ENCODE measurements at regions not wholly inside any gene's neighbourhood (a gene's known extent, or its start where the extent isn't known, plus 50 kb on each side); places are given as distances from the start of the nearest gene placed in this dataset.

GRCh38 chr4:77336411-77337142, 179.6 kb downstream of the CCNG2 start:
- TF ChIP-seq SIN3A (IDR thresholded peaks at IDR 0.05; ENCODE audit: borderline replicate concordance, low read depth, low read length), result no peak
- TF ChIP-seq CHD2 (IDR thresholded peaks at IDR 0.05; ENCODE audit: low read depth, low read length), result no peak
- no peak for TF ChIP-seq HMGXB4 (CRISPR knock-in tag; IDR thresholded peaks at IDR 0.05; ENCODE audit: borderline replicate concordance in 1 of 2, low read depth in 1 of 2)
- no peak for TF ChIP-seq CHD4 (IDR thresholded peaks at IDR 0.05; ENCODE audit: borderline replicate concordance, low read length)
- TF ChIP-seq BHLHE40 (IDR thresholded peaks at IDR 0.05; ENCODE audit: low read length), result no peak
- TF ChIP-seq ETS1 (CRISPR knock-in tag; IDR thresholded peaks at IDR 0.05), result no peak
- TF ChIP-seq MYNN (CRISPR knock-in tag; IDR thresholded peaks at IDR 0.05; ENCODE audit: low read depth), result no peak
- no peak for TF ChIP-seq RAD21 (CRISPR knock-in tag; IDR thresholded peaks at IDR 0.05)
- no peak for TF ChIP-seq ZNF253 (CRISPR knock-in tag; IDR thresholded peaks at IDR 0.05; ENCODE audit: borderline replicate concordance)
- no peak for TF ChIP-seq HMG20B (CRISPR knock-in tag; conservative IDR thresholded peaks at IDR 0.05)
- TF ChIP-seq ZNF160 (CRISPR knock-in tag; IDR thresholded peaks at IDR 0.05), result no peak
- TF ChIP-seq, protein P1, sequence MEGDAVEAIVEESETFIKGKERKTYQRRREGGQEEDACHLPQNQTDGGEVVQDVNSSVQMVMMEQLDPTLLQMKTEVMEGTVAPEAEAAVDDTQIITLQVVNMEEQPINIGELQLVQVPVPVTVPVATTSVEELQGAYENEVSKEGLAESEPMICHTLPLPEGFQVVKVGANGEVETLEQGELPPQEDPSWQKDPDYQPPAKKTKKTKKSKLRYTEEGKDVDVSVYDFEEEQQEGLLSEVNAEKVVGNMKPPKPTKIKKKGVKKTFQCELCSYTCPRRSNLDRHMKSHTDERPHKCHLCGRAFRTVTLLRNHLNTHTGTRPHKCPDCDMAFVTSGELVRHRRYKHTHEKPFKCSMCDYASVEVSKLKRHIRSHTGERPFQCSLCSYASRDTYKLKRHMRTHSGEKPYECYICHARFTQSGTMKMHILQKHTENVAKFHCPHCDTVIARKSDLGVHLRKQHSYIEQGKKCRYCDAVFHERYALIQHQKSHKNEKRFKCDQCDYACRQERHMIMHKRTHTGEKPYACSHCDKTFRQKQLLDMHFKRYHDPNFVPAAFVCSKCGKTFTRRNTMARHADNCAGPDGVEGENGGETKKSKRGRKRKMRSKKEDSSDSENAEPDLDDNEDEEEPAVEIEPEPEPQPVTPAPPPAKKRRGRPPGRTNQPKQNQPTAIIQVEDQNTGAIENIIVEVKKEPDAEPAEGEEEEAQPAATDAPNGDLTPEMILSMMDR (CRISPR knock-in tag; IDR thresholded peaks at IDR 0.05), result no peak
- TF ChIP-seq EP300 (IDR thresholded peaks at IDR 0.05; ENCODE audit: low read depth in 2 of 2, low read length in 2 of 2), result no peak
- TF ChIP-seq EP300 (CRISPR knock-in tag; IDR thresholded peaks at IDR 0.05; ENCODE audit: borderline replicate concordance), result no peak
- TF ChIP-seq SMC3 (IDR thresholded peaks at IDR 0.05; ENCODE audit: low read length), result no peak

All from HepG2 (cell line).